ENCODE measurements at regions not wholly inside any gene's neighbourhood (a gene's known extent, or its start where the extent isn't known, plus 50 kb on each side); places are given as distances from the start of the nearest gene placed in this dataset.
"Not testable (repeated sequence)": the region's sequence is repeated elsewhere in the genome, so short reads cannot be mapped to it uniquely, and the experiment has no call there.

DNA sequence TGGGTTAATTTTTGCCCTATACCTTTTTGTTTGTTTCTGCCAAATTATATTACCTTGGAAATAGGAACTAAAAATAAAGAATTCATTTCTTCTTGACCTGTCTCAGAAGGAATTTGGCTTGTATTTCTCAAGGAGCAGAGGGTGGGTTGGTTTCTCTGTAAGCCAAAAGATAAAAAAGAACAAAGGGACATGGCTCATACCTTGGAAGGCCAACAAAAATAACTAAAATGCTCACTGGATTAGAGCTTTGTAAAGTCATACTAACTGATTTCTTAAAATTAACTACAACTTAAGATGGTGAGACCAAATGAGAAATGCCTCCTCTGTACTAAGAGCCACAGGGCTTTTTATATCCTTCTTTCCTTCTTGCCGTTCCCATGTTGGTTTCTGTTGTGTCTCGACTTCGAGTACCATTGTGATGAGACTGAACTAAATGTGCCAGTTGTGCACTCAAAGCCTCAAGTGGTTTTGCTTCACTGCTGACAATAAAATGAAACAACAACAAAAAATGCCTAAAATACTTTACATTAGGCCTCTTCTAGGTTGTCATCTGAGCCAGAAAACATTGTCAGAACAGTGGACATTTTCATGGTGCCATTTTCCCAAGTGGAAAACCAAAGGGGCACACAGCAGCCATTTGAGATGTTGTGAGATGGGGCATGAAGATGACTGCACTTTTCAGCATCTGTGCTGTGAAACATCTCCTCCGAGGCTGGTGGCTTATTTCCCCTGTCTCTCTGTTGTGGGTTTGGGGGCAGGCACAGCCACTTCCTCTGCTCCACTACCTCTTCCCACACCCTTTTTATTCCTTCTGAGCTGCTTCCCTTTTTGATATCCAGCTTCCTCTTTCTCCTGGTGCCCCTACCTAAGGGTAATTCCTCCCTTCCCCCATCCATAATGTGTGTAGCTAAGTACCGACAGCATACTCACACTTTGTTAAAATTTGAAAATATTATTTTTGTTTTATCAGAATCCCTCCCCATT is 51.8 kb upstream of the AGR3 start:
- no peak for DNase-seq

DNA sequence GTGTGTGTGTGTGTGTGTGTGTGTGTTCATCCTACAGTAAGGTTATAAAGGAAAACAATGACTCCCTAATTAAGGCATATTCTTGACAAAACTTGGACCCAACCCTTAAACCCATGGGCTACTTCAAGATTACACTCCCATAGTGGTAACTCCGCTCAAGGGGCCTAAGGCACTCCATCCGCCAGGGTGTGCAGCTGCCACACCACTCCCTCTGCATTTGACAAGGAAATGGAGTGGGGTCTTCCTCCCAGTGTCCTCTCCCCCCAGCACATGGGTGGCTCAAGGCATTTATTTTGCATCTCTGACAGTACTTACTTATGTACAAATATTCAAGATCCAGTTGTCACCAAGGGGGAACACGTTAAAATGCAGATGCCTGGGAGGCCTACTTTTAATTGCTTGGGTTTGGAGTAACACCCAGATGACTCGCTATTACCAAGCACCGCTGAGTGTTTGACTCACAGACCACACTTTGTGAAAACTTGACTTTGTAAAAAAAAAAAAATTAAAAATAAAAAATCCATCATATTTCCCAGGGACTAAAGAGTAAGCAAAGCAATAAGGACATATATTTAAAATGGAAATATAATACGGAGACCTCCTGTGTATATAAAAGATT is 53.0 kb upstream of the AGR3 start:
- no peak for DNase-seq

DNA sequence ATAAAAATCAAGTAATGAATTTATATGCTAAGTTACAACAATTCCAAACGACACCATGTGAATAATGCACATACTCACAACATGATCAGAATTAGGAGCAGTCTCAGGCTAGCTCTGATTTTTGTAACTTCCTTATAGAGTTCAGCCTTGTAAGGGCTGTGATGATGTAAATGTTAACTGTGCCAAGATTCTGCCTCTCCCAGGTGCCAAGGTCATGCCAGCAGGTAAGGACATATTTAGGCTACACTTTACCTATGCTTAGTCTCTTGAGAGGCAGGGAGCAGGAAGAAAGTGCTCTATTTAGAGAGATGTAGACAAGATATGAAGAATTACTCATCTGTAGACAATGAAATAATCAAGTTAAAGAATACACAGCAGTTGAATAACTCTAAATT is 53.6 kb upstream of the AGR3 start:
- DNase-seq = no peak

DNA sequence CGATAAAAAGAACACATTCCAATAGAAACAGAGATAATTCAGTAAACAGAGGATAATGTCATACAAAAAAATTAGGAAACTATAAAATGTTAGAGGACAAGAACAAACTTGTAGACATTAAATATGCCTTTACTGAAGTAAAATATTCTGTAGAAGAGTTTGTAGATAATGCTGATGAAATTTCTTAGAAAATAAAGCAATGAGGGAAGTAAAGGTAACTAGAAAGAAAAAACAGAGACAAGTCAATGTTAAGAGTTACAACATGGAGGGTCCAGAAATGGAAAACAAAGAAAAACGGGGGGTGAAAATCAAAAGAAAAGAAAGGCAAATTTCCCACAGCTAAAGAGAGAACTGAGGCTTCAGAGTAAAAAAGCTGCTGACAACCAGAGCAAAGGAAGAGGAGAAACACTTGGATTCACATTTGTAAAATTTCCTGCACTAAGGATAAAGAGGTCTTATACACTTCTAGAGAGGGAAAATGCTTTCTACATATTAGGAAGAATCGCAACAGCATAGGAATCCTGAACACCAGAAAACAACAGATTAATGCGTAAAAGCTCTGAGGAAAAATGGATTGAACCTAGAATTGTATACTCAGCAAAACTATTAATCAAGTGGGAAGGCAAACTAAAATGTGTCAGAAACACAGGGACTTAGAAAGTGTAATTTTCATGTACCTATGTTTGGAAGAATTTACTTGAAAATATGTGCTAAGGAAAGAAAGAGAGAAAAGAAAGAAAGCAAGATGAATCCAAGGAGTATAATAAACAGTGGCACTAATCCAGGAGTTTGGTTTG is 55.0 kb upstream of the AGR3 start:
- DNase-seq = no peak

DNA sequence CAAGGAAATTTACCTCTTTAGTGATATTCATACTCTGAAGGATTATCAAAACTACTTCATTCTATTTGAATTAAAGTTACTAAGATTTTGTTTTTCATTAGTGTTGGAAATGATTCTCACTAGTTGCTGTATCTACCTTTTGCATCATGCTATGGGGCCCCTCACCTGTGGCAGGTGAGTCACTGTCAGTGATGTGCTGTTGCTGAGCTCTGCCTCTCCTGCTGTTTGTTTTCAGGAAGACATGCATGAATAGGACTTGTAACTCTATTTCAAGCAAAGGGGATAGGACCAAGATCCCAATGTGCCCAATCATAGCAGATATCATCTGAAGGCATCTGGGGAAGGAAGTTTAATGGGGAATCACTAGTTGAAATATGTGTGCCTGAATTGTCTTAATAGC is 57.4 kb upstream of the AGR3 start:
- DNase-seq = no peak

- no peak for DNase-seq
Measured at GRCh38 chr7:16940776-16941175, 59.0 kb upstream of the AGR3 start.

DNA sequence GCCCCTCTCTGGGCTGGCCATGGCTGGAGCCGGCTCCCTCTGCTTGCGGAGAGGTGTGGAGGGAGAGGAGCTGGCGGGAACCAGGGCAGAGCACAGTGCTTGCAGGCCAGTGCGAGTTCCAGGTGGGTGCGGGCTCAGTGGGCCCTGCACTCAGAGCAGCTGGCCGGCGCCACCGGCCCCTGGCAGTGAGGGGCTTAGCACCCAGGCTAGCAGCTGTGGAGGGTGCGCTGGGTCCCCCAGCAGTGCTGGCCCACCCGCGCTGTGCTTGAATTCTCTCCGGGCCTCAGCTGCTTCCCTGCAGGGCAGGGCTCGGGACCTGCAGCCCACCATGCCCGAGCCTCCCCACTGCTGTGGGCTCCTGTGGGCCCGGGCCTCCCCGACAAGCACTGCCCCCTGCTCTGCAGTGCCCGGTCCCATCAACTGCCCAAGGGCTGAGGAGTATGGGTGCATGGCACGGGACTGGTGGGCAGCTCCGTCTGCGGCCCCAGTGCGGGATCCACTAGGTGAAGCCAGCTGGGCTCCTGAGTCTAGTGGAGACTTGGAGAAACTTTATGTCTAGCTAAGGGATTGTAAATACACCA is 61.2 kb upstream of the AGR3 start:
- no peak for DNase-seq

- DNase-seq = no peak
Measured at GRCh38 chr7:16944936-16945335, 63.2 kb upstream of the AGR3 start.

DNA sequence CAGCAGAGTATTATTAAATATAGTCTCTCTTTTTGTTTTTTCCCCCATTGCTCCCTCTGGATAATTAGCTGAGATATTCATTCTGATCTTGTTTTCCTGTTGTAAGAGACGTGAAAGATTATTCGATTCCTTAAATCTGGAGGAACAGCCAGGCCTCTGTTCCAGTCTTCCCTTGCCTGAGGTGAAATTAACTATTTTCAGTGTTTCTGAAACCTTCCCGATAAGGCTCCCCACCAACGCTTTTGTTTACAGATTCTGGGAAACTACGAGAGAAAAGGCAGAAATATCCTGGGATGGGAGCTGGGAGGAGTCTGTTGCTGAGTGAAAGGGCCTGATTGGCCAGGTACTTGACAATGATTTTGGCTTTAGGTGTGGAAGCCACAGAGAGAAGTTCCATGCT is 63.6 kb upstream of the AGR3 start:
- DNase-seq = no peak

DNA sequence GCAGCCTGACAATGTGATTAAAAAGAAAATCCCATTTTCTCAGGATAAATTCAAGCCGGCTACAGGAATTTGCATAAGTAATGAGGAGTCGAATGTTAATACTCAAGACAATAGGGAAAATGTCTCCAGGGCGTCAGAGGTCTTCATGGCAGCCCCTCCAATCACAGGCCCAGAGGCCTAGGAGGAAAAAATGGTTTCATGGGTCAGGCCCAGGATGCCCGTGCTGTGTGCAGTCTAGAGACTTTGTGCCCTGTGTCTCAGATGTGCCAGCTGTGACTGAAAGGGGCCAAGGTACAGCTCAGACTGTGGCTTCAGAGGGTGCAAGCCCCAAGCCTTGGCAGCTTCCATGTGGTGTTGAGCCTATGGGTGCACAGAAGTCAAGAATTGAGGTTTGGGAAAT is 66.3 kb upstream of the AGR3 start:
- DNase-seq = not testable (repeated sequence)

GRCh38 chr7:16951483-16952080 is 69.8 kb upstream of the AGR3 start:
- DNase-seq = no peak

GRCh38 chr7:16954321-16954720 is 72.5 kb upstream of the AGR3 start:
- no peak for DNase-seq

- no peak for DNase-seq
Measured at GRCh38 chr7:16958724-16959123, 76.9 kb upstream of the AGR3 start.

- no peak for DNase-seq
Measured at GRCh38 chr7:16960337-16960965, 78.7 kb upstream of the AGR3 start.

- no peak for DNase-seq
Measured at GRCh38 chr7:16961641-16962040, 79.9 kb upstream of the AGR3 start.

DNA sequence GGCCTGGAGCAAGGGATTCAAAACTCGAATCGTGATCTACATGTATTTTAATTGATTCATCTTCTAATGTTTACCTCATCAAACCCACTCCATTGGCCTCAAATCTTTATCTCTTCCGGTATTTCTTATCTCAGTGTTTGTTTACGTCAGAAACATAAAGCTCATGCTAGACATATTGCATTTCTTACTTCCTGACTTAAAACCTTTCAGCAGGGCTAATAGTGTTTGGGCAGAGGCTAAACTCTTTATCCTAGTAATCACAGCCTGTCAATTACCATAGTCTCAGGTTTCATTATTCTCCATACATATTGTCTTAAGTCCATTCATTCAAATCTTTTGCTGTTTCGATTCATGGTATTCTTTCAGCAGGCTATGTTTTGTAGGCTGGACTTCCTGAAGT is 81.3 kb upstream of the AGR3 start:
- DNase-seq = no peak

DNA sequence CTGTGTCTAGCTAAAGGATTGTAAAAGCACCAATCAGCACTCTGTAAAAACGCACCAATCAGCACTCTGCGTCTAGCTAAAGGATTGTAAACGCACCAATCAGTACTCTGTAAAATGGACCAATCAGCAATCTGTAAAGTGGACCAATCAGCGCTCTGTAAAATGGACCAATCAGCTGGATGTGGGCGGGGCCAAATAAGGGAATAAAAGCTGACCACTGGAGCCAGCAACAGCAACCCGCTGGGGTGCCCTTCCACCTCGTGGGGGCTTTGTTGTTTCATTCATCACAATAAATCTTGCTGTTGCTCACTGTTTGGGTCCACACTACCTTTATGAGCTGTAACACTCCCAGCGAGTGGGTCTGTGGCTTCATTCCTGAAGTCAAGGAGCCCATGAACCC is 83.9 kb upstream of the AGR3 start:
- not testable (repeated sequence) for DNase-seq

DNA sequence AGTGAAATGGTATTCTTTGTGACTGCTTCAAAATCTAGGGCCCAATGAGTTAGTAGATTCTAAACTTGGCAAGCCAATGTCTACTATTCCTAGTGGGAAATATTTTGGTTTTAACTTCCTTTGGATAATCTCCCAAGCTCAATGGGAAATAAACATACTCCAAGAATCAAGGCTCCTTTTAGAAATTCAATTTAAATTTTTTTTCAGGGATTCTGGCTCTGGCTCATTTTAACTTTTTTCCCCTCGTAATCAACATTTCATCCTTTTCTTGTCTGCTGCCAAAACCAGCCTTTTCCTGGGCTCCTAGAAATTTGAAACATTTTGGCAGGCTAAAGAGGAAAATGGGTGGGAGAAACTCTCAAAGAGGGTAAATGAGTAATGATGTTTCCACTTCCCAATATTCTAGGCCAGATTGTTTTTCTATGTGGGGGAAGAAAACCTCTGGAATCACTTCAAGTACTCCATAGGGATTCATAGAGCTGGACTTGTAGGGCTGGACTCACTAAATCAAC is 85.6 kb upstream of the AGR3 start:
- DNase-seq = no peak

GRCh38 chr7:16970732-16971482 is 89.1 kb upstream of the AGR3 start:
- no peak for DNase-seq

GRCh38 chr7:16975712-16976111 is 93.9 kb upstream of the AGR3 start:
- DNase-seq = no peak

Data from left kidney (tissue), 1 donor.